Bronchial epithelial cell (primary cell): ENCODE measurements at regions not wholly inside any gene's neighbourhood (a gene's known extent, or its start where the extent isn't known, plus 50 kb on each side); places are given as distances from the start of the nearest gene placed in this dataset.

Source experiments
- DNase-seq: peaks from one replicate; pipeline ENCODE4 v3.0.0-alpha.2; 2010; ENCODE audit warnings: low read depth
- FAIRE-seq: peaks from 2 replicates; lab custom pipeline; 2011; peaks lifted over from hg19 to GRCh38; lab: Jason Lieb, UNC
- H3K27me3 ChIP-seq: 2 replicates; pipeline ENCODE4 v1.5.1; 2011; ENCODE audit warnings: low read length; ENCODE audit not compliant: control insufficient read depth, insufficient read depth
- H3K36me3 ChIP-seq: 2 replicates; pipeline ENCODE4 v1.5.1; 2011; ENCODE audit warnings: low read length; ENCODE audit not compliant: control insufficient read depth, insufficient read depth
- H3K4me3 ChIP-seq: 2 replicates; pipeline ENCODE4 v1.5.1; 2011; ENCODE audit warnings: mild to moderate bottlenecking, low read depth, low read length, control low read depth
- CTCF ChIP-seq: IDR thresholded peaks from 2 replicates; pipeline ENCODE4 v1.5.1; 2011; ENCODE audit warnings: mild to moderate bottlenecking, moderate library complexity, low read length, control low read depth, inconsistent platforms; ENCODE audit not compliant: insufficient read depth, severe bottlenecking

- DNase-seq: no peak
- no peak overlapping the region for H3K4me3 ChIP-seq
- no peak for FAIRE-seq
- no peaks in the 10 kb centered on the region for H3K27me3 ChIP-seq
- no peak for TF ChIP-seq CTCF
- H3K36me3 ChIP-seq: no peaks in the 10 kb centered on the region
These were observed 68.9 kb upstream of the RAB3GAP2 start for GRCh38 chr1:220341126-220341525.

GRCh38 chr1:220339581-220339980 lies 67.3 kb upstream of the RAB3GAP2 start:
- DNase-seq: no peak
- FAIRE-seq: no peak
- TF ChIP-seq CTCF: no peak
- Histone ChIP-seq H3K36me3 (no peaks in the 10 kb centered on the region), H3K27me3 (no peaks in the 10 kb centered on the region), H3K4me3 (no peak overlapping the region)

GRCh38 chr1:220338759-220339158 lies 66.5 kb upstream of the RAB3GAP2 start:
- no peaks in the 10 kb centered on the region for H3K36me3 ChIP-seq
- DNase-seq (no peak), FAIRE-seq (peak; percentile 62)
- no peaks in the 10 kb centered on the region for H3K27me3 ChIP-seq
- H3K4me3 ChIP-seq: no peak overlapping the region
- TF ChIP-seq CTCF: no peak

GRCh38 chr1:220336391-220337031 lies 64.3 kb upstream of the RAB3GAP2 start:
- Histone ChIP-seq H3K4me3 (no peak overlapping the region), H3K27me3 (no peaks in the 10 kb centered on the region), H3K36me3 (no peaks in the 10 kb centered on the region)
- DNase-seq: peak; percentile 95
- no peak for FAIRE-seq
- no peak for TF ChIP-seq CTCF

GRCh38 chr1:220335668-220336067 lies 63.4 kb upstream of the RAB3GAP2 start:
- FAIRE-seq: no peak
- TF ChIP-seq CTCF: no peak
- peak; percentile 51 for DNase-seq
- Histone ChIP-seq H3K27me3 (no peaks in the 10 kb centered on the region), H3K36me3 (no peaks in the 10 kb centered on the region), H3K4me3 (no peak overlapping the region)

GRCh38 chr1:220331318-220331717 lies 59.1 kb upstream of the RAB3GAP2 start:
- no peak for TF ChIP-seq CTCF
- H3K36me3 ChIP-seq: no peaks in the 10 kb centered on the region
- DNase-seq (no peak), FAIRE-seq (no peak)
- no peak overlapping the region for H3K4me3 ChIP-seq
- no peaks in the 10 kb centered on the region for H3K27me3 ChIP-seq
